ENCODE measurements at regions not wholly inside any gene's neighbourhood (a gene's known extent, or its start where the extent isn't known, plus 50 kb on each side); places are given as distances from the start of the nearest gene placed in this dataset.
"Not testable (repeated sequence)": the region's sequence is repeated elsewhere in the genome, so short reads cannot be mapped to it uniquely, and the experiment has no call there.

- no peak for DNase-seq
Observed at GRCh38 chr16:10317425-10318001, 68.3 kb upstream of the ATF7IP2 start.

- DNase-seq = no peak
Observed at GRCh38 chr16:10318798-10319500, 66.9 kb upstream of the ATF7IP2 start.

GRCh38 chr16:10321407-10322387, 64.2 kb upstream of the ATF7IP2 start:
- no peak for DNase-seq

- no peak for DNase-seq
Observed at GRCh38 chr16:10322723-10323527, 62.9 kb upstream of the ATF7IP2 start.

- no peak for DNase-seq
Observed at GRCh38 chr16:10323528-10323869, 62.4 kb upstream of the ATF7IP2 start.

- DNase-seq = no peak
Observed at GRCh38 chr16:10324210-10324609, 61.7 kb upstream of the ATF7IP2 start.

- DNase-seq = no peak
Observed at GRCh38 chr16:10325783-10326543, 59.9 kb upstream of the ATF7IP2 start.

GRCh38 chr16:10326647-10327046, 59.2 kb upstream of the ATF7IP2 start:
- no peak for DNase-seq

GRCh38 chr16:10328291-10328690, 57.6 kb upstream of the ATF7IP2 start:
- DNase-seq = not testable (repeated sequence)

GRCh38 chr16:10332241-10332640, 53.6 kb upstream of the ATF7IP2 start:
- DNase-seq = no peak

GRCh38 chr16:10332775-10333174, 53.1 kb upstream of the ATF7IP2 start:
- no peak for DNase-seq

GRCh38 chr16:10333321-10334032, 52.4 kb upstream of the ATF7IP2 start:
- DNase-seq = no peak

GRCh38 chr16:10335681-10336080, 50.2 kb upstream of the ATF7IP2 start:
- no peak for DNase-seq

All from stimulated activated CD4-positive, alpha-beta T cell treated with anti-CD3 and anti-CD28 coated beads, Interleukin-2, amount 100 ng/mL, for 24 hours (primary cell).